ENCODE measurements at regions not wholly inside any gene's neighbourhood (a gene's known extent, or its start where the extent isn't known, plus 50 kb on each side); places are given as distances from the start of the nearest gene placed in this dataset.

- Histone ChIP-seq H3K4me3 (ENCODE audit: low read length) (no peak overlapping the region), H3K23ac (ENCODE audit: low read length) (no peak overlapping the region), H3K4me1 (ENCODE audit: control insufficient read depth, low read depth, low read length) (no peaks in the 10 kb centered on the region), H3K79me2 (ENCODE audit: control insufficient read depth, insufficient read depth, low read length) (no peaks in the 10 kb centered on the region), H3K9ac (ENCODE audit: low read length) (no peak overlapping the region), H4K5ac (ENCODE audit: low read length) (no peak overlapping the region), H2AK5ac (ENCODE audit: low read length) (no peak overlapping the region), H3K36me3 (ENCODE audit: control insufficient read depth, insufficient read depth, low read length) (no peaks in the 10 kb centered on the region), H2BK5ac (ENCODE audit: low read length) (no peak overlapping the region), H3K27ac (ENCODE audit: low read depth, low read length) (no peak overlapping the region), H2BK120ac (ENCODE audit: low read depth, low read length) (no peak overlapping the region), H3K18ac (ENCODE audit: low read length) (no peak overlapping the region), H3K79me1 (ENCODE audit: low read length) (no peaks in the 10 kb centered on the region), H3K4ac (ENCODE audit: low read depth, low read length) (no peak overlapping the region), H4K8ac (ENCODE audit: low read depth, low read length) (no peak overlapping the region), H3K4me2 (ENCODE audit: low read length) (no peak overlapping the region), H3K56ac (ENCODE audit: low read length) (no peak overlapping the region), H3K27me3 (ENCODE audit: insufficient read depth, low read length, poor library complexity) (no peaks in the 10 kb centered on the region), H2BK15ac (replicated peaks; ENCODE audit: low read depth) (no peak overlapping the region)
- no CpG with 5 or more reads among the region's 1 CpG for WGBS (ENCODE audit: extremely low coverage, insufficient coverage, low lambda C conversion rate)
- no peak for DNase-seq
These were observed 141.2 kb downstream of the PMAIP1 start for GRCh38 chr18:60040971-60041370.

GRCh38 chr18:60038731-60039130 lies 138.9 kb downstream of the PMAIP1 start:
- Histone ChIP-seq H2BK15ac (replicated peaks; ENCODE audit: low read depth) (no peak overlapping the region), H3K23ac (ENCODE audit: low read length) (no peak overlapping the region), H2BK5ac (ENCODE audit: low read length) (no peak overlapping the region), H4K5ac (ENCODE audit: low read length) (no peak overlapping the region), H3K4me2 (ENCODE audit: low read length) (no peak overlapping the region), H2BK120ac (ENCODE audit: low read depth, low read length) (no peak overlapping the region), H3K4me1 (ENCODE audit: control insufficient read depth, low read depth, low read length) (no peaks in the 10 kb centered on the region), H3K27me3 (ENCODE audit: insufficient read depth, low read length, poor library complexity) (no peaks in the 10 kb centered on the region), H3K27ac (ENCODE audit: low read depth, low read length) (no peak overlapping the region), H3K79me2 (ENCODE audit: control insufficient read depth, insufficient read depth, low read length) (no peaks in the 10 kb centered on the region), H3K9ac (ENCODE audit: low read length) (no peak overlapping the region), H3K18ac (ENCODE audit: low read length) (no peak overlapping the region), H3K36me3 (ENCODE audit: control insufficient read depth, insufficient read depth, low read length) (no peaks in the 10 kb centered on the region), H3K4me3 (ENCODE audit: low read length) (no peak overlapping the region), H3K4ac (ENCODE audit: low read depth, low read length) (no peak overlapping the region), H3K56ac (ENCODE audit: low read length) (no peak overlapping the region), H3K79me1 (ENCODE audit: low read length) (no peaks in the 10 kb centered on the region), H4K8ac (ENCODE audit: low read depth, low read length) (no peak overlapping the region), H2AK5ac (ENCODE audit: low read length) (no peak overlapping the region)
- no peak for DNase-seq

DNA sequence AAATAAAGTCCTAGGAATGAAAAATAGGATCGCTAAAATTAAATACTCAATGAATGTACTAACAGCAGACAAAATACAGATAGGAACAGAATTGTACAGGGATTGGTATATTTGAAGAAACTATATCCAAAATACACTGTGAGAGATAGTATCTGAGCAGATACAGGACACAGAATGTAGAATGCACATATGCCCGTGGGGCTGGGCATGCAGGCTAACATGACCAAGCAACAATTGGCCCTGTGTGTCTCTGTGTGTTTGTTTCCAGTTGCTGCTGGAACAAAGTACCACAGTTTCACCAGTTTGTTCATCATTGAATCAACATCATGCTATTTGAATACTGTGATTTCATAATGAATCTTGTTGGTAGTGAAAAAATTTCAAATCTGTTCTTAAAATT lies 127.6 kb downstream of the PMAIP1 start:
- Histone ChIP-seq H2BK120ac (ENCODE audit: low read depth, low read length) (no peak overlapping the region), H3K18ac (ENCODE audit: low read length) (no peak overlapping the region), H3K36me3 (ENCODE audit: control insufficient read depth, insufficient read depth, low read length) (no peaks in the 10 kb centered on the region), H3K4me3 (ENCODE audit: low read length) (no peak overlapping the region), H3K27me3 (ENCODE audit: insufficient read depth, low read length, poor library complexity) (no peaks in the 10 kb centered on the region), H3K4me2 (ENCODE audit: low read length) (no peak overlapping the region), H4K5ac (ENCODE audit: low read length) (no peak overlapping the region), H3K4me1 (ENCODE audit: control insufficient read depth, low read depth, low read length) (no peaks in the 10 kb centered on the region), H2BK5ac (ENCODE audit: low read length) (no peak overlapping the region), H2AK5ac (ENCODE audit: low read length) (no peak overlapping the region), H3K27ac (ENCODE audit: low read depth, low read length) (no peak overlapping the region), H3K23ac (ENCODE audit: low read length) (no peak overlapping the region), H3K79me1 (ENCODE audit: low read length) (no peaks in the 10 kb centered on the region), H3K9ac (ENCODE audit: low read length) (no peak overlapping the region), H2BK15ac (replicated peaks; ENCODE audit: low read depth) (no peak overlapping the region), H3K56ac (ENCODE audit: low read length) (no peak overlapping the region), H4K8ac (ENCODE audit: low read depth, low read length) (no peak overlapping the region), H3K79me2 (ENCODE audit: control insufficient read depth, insufficient read depth, low read length) (no peaks in the 10 kb centered on the region), H3K4ac (ENCODE audit: low read depth, low read length) (no peak overlapping the region)
- no CpG with 5 or more reads among the region's 2 CpGs for WGBS (ENCODE audit: extremely low coverage, insufficient coverage, low lambda C conversion rate)
- DNase-seq, result no peak

GRCh38 chr18:60024857-60025256 lies 125.1 kb downstream of the PMAIP1 start:
- Histone ChIP-seq H2BK120ac (ENCODE audit: low read depth, low read length) (no peak overlapping the region), H3K23ac (ENCODE audit: low read length) (no peak overlapping the region), H3K56ac (ENCODE audit: low read length) (no peak overlapping the region), H3K4ac (ENCODE audit: low read depth, low read length) (no peak overlapping the region), H3K4me3 (ENCODE audit: low read length) (no peak overlapping the region), H3K9ac (ENCODE audit: low read length) (no peak overlapping the region), H4K5ac (ENCODE audit: low read length) (no peak overlapping the region), H3K18ac (ENCODE audit: low read length) (no peak overlapping the region), H3K4me2 (ENCODE audit: low read length) (no peak overlapping the region), H3K79me1 (ENCODE audit: low read length) (no peaks in the 10 kb centered on the region), H3K27ac (ENCODE audit: low read depth, low read length) (no peak overlapping the region), H2BK5ac (ENCODE audit: low read length) (no peak overlapping the region), H3K4me1 (ENCODE audit: control insufficient read depth, low read depth, low read length) (no peaks in the 10 kb centered on the region), H2AK5ac (ENCODE audit: low read length) (no peak overlapping the region), H3K27me3 (ENCODE audit: insufficient read depth, low read length, poor library complexity) (no peaks in the 10 kb centered on the region), H3K79me2 (ENCODE audit: control insufficient read depth, insufficient read depth, low read length) (no peaks in the 10 kb centered on the region), H3K36me3 (ENCODE audit: control insufficient read depth, insufficient read depth, low read length) (no peaks in the 10 kb centered on the region), H4K8ac (ENCODE audit: low read depth, low read length) (no peak overlapping the region), H2BK15ac (replicated peaks; ENCODE audit: low read depth) (no peak overlapping the region)
- DNase-seq, result no peak

DNA sequence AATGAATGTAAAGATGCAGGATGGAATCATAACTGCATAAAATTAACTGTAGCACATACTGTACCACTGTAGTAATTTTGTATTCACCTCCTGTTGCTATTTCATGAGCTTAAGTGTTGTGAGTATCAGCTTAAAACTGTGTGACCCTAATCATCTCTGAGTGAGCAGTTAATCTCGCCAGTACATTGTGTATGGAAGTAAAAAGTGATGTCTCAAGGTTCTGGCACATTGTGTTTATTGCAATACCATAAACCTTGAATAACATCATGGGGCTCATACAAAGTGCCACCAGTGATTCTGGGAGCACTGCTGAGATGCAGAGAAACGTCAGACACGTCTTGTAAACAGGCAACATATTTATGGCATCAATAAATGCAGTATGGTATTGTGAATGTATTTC lies 124.5 kb downstream of the PMAIP1 start:
- H3K27ac ChIP-seq (ENCODE audit: low read depth, low read length), result no peak overlapping the region
- no peaks in the 10 kb centered on the region for H3K79me2 ChIP-seq (ENCODE audit: control insufficient read depth, insufficient read depth, low read length)
- H3K27me3 ChIP-seq (ENCODE audit: insufficient read depth, low read length, poor library complexity), result no peaks in the 10 kb centered on the region
- H3K56ac ChIP-seq (ENCODE audit: low read length), result no peak overlapping the region
- H3K4me3 ChIP-seq (ENCODE audit: low read length), result no peak overlapping the region
- H3K79me1 ChIP-seq (ENCODE audit: low read length), result no peaks in the 10 kb centered on the region
- no peak overlapping the region for H4K8ac ChIP-seq (ENCODE audit: low read depth, low read length)
- no peak overlapping the region for H2BK5ac ChIP-seq (ENCODE audit: low read length)
- H2BK120ac ChIP-seq (ENCODE audit: low read depth, low read length), result no peak overlapping the region
- no peak overlapping the region for H2AK5ac ChIP-seq (ENCODE audit: low read length)
- no peak overlapping the region for H4K5ac ChIP-seq (ENCODE audit: low read length)
- H3K4ac ChIP-seq (ENCODE audit: low read depth, low read length), result no peak overlapping the region
- no peak overlapping the region for H3K23ac ChIP-seq (ENCODE audit: low read length)
- H3K18ac ChIP-seq (ENCODE audit: low read length), result no peak overlapping the region
- no peak for DNase-seq
- H3K4me2 ChIP-seq (ENCODE audit: low read length), result no peak overlapping the region
- H2BK15ac ChIP-seq (replicated peaks; ENCODE audit: low read depth), result no peak overlapping the region
- no peak overlapping the region for H3K9ac ChIP-seq (ENCODE audit: low read length)
- WGBS (ENCODE audit: extremely low coverage, insufficient coverage, low lambda C conversion rate), result no CpG with 5 or more reads among the region's 3 CpGs
- no peaks in the 10 kb centered on the region for H3K36me3 ChIP-seq (ENCODE audit: control insufficient read depth, insufficient read depth, low read length)
- no peaks in the 10 kb centered on the region for H3K4me1 ChIP-seq (ENCODE audit: control insufficient read depth, low read depth, low read length)

DNA sequence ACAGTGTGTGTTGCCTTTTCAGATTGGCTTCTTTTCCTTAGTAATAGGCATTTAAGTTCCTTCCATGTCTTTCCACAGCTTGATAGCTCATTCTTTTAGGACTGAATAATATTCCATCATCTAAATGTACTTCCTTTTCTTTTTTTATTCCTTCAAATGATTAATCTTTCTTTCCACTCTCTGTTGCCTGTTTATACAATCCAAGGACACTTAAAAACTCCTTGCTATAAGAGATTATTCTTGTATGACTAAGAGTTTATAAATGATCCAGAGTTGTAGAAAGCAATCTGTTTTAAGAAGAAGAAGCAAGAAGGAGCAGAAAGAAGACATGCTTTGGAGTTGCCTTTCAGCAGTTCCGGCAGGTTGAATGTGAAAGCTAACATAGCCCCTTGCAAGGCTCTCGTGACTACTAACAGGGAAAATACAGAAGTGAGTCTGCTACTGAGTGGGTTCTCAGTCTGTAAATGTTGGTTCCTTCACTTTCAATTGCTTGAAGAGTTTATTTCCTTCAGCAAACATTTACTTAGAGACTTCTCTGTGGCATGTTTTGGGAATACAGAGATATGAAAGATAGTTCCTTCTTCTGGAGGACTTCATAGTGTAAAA lies 123.0 kb downstream of the PMAIP1 start:
- Histone ChIP-seq H3K36me3 (ENCODE audit: control insufficient read depth, insufficient read depth, low read length) (no peaks in the 10 kb centered on the region), H3K4me2 (ENCODE audit: low read length) (no peak overlapping the region), H2BK5ac (ENCODE audit: low read length) (no peak overlapping the region), H3K79me2 (ENCODE audit: control insufficient read depth, insufficient read depth, low read length) (no peaks in the 10 kb centered on the region), H3K4me3 (ENCODE audit: low read length) (no peak overlapping the region), H3K56ac (ENCODE audit: low read length) (no peak overlapping the region), H2BK15ac (replicated peaks; ENCODE audit: low read depth) (no peak overlapping the region), H3K4me1 (ENCODE audit: control insufficient read depth, low read depth, low read length) (no peaks in the 10 kb centered on the region), H3K79me1 (ENCODE audit: low read length) (no peaks in the 10 kb centered on the region), H3K27me3 (ENCODE audit: insufficient read depth, low read length, poor library complexity) (no peaks in the 10 kb centered on the region), H3K27ac (ENCODE audit: low read depth, low read length) (no peak overlapping the region), H3K4ac (ENCODE audit: low read depth, low read length) (no peak overlapping the region), H2AK5ac (ENCODE audit: low read length) (no peak overlapping the region), H4K5ac (ENCODE audit: low read length) (no peak overlapping the region), H4K8ac (ENCODE audit: low read depth, low read length) (no peak overlapping the region), H3K18ac (ENCODE audit: low read length) (no peak overlapping the region), H3K9ac (ENCODE audit: low read length) (no peak overlapping the region), H2BK120ac (ENCODE audit: low read depth, low read length) (no peak overlapping the region), H3K23ac (ENCODE audit: low read length) (no peak overlapping the region)
- no CpG with 5 or more reads among the region's 2 CpGs for WGBS (ENCODE audit: extremely low coverage, insufficient coverage, low lambda C conversion rate)
- DNase-seq, result no peak
